ENCODE measurements at regions not wholly inside any gene's neighbourhood (a gene's known extent, or its start where the extent isn't known, plus 50 kb on each side); places are given as distances from the start of the nearest gene placed in this dataset.

GRCh38 chr13:103299079-103299478 is 232.9 kb upstream of the SLC10A2 start:
- no peak for DNase-seq
- intact Hi-C loops (cut with DNase I), result no loop called here
- WGBS, 4 donors, result 79 to 84% (median 82%) methylated on average over 3 of the region's 3 CpGs
- no peaks in the 10 kb centered on the region for H3K36me3 ChIP-seq (replicated peaks in 1 of 2)
- no peaks in the 10 kb centered on the region for H3K27me3 ChIP-seq
- no peak overlapping the region for H3K4me3 ChIP-seq
- H3K4me1 ChIP-seq (replicated peaks in 1 of 2), result no peaks in the 10 kb centered on the region
- no peaks in the 10 kb centered on the region for H3K9me3 ChIP-seq (replicated peaks in 1 of 3)
- TF ChIP-seq, protein P1, sequence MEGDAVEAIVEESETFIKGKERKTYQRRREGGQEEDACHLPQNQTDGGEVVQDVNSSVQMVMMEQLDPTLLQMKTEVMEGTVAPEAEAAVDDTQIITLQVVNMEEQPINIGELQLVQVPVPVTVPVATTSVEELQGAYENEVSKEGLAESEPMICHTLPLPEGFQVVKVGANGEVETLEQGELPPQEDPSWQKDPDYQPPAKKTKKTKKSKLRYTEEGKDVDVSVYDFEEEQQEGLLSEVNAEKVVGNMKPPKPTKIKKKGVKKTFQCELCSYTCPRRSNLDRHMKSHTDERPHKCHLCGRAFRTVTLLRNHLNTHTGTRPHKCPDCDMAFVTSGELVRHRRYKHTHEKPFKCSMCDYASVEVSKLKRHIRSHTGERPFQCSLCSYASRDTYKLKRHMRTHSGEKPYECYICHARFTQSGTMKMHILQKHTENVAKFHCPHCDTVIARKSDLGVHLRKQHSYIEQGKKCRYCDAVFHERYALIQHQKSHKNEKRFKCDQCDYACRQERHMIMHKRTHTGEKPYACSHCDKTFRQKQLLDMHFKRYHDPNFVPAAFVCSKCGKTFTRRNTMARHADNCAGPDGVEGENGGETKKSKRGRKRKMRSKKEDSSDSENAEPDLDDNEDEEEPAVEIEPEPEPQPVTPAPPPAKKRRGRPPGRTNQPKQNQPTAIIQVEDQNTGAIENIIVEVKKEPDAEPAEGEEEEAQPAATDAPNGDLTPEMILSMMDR (IDR thresholded peaks at IDR 0.05), result no peak
- TF ChIP-seq POLR2A (IDR thresholded peaks at IDR 0.05), result no peak
- H3K27ac ChIP-seq, result no peak overlapping the region

DNA sequence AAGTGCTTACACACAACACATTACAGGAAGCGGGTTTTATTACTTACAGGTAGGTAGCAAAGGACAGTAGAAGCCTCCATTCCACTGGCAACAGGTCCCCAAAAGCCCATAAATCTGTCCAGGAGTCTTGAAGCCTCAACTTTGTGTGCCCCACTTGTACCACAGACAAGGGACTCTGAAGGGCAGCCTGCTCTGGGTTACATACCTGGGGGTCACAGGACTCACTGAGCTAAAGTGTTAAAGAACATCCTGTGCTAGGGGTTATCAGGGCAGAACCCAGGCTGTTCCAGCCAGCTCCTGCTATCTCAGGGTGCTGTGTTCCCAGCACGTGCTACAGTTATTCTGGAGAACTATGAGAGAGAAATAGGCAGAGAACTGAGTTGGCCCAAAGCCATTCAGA is 230.9 kb upstream of the SLC10A2 start:
- H3K27ac ChIP-seq, result no peak overlapping the region
- 88 to 96% (median 90%) methylated on average over 2 of the region's 2 CpGs for WGBS, 4 donors
- no peaks in the 10 kb centered on the region for H3K9me3 ChIP-seq (replicated peaks in 1 of 3)
- H3K36me3 ChIP-seq (replicated peaks in 1 of 2), result no peaks in the 10 kb centered on the region
- no peak for DNase-seq
- no peaks in the 10 kb centered on the region for H3K27me3 ChIP-seq
- no peak overlapping the region for H3K4me3 ChIP-seq
- intact Hi-C loops (cut with DNase I), result no loop called here
- no peak for TF ChIP-seq POLR2A (IDR thresholded peaks at IDR 0.05)
- TF ChIP-seq, protein P1 (IDR thresholded peaks at IDR 0.05), result no peak
- H3K4me1 ChIP-seq (replicated peaks in 1 of 2), result no peaks in the 10 kb centered on the region

GRCh38 chr13:103291798-103292572 is 225.8 kb upstream of the SLC10A2 start:
- H3K27me3 ChIP-seq, result no peaks in the 10 kb centered on the region
- intact Hi-C loops (cut with DNase I), result no loop called here

DNA sequence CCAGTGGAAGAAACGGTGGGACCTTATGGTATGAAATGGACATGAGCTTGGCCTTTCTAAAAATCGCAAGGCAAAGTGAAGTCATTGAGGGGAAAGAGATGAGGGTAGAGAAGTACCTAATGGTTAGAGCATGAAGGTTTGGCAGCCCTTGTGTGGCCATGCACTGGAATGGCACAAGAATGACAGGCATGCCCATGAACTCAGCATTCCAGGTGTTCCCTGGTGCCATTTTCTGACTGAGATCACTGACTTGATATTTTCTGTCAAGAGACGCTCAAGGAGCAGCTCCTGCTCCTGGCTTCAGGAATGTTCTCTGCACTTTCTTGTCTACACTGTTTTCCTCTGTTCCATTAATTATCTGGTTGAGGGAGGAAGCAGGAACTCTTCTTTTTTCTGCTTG is 225.0 kb upstream of the SLC10A2 start:
- TF ChIP-seq POLR2A (IDR thresholded peaks at IDR 0.05), result no peak
- TF ChIP-seq, protein P1 (IDR thresholded peaks at IDR 0.05), result no peak
- Histone ChIP-seq H3K27ac (no peak overlapping the region), H3K9me3 (replicated peaks in 1 of 3) (no peaks in the 10 kb centered on the region), H3K4me3 (no peak overlapping the region), H3K36me3 (replicated peaks in 1 of 2) (no peaks in the 10 kb centered on the region), H3K27me3 (no peaks in the 10 kb centered on the region), H3K4me1 (replicated peaks in 1 of 2) (no peaks in the 10 kb centered on the region)
- 73 to 90% (median 84%) methylated on average over 3 of the region's 3 CpGs for WGBS, 4 donors
- intact Hi-C loops (cut with DNase I), result no loop called here
- DNase-seq, result no peak

More at GRCh38 chr13:103291798-103292572, 225.8 kb upstream of the SLC10A2 start:
- DNase-seq, result no peak
- Histone ChIP-seq H3K36me3 (replicated peaks in 1 of 2) (no peaks in the 10 kb centered on the region), H3K4me3 (no peak overlapping the region), H3K9me3 (replicated peaks in 1 of 3) (no peaks in the 10 kb centered on the region), H3K27ac (no peak overlapping the region), H3K4me1 (replicated peaks in 1 of 2) (no peaks in the 10 kb centered on the region)
- 43 to 54% (median 50%) methylated on average over 3 of the region's 3 CpGs for WGBS, 4 donors
- no peak for TF ChIP-seq POLR2A (IDR thresholded peaks at IDR 0.05)
- TF ChIP-seq, protein P1 (IDR thresholded peaks at IDR 0.05), result no peak
